PFSK-1 (cell line): ENCODE measurements at regions not wholly inside any gene's neighbourhood (a gene's known extent, or its start where the extent isn't known, plus 50 kb on each side); places are given as distances from the start of the nearest gene placed in this dataset.

Experiments used
- POLR2AphosphoS5 ChIP-seq: IDR thresholded peaks from 2 replicates; pipeline ENCODE4 v1.6.1; 2012; ENCODE audit warnings: low read depth, mild to moderate bottlenecking, control low read depth, low read length, moderate library complexity
- SIN3A ChIP-seq: IDR thresholded peaks from 2 replicates; pipeline ENCODE4 v1.6.1; 2012; ENCODE audit warnings: mild to moderate bottlenecking, low read length, moderate library complexity, borderline replicate concordance; ENCODE audit not compliant: insufficient read depth
- TAF1 ChIP-seq: IDR thresholded peaks from 2 replicates; pipeline ENCODE4 v1.6.1; 2012; ENCODE audit warnings: low read length, control low read depth, borderline replicate concordance; ENCODE audit not compliant: insufficient read depth

DNA sequence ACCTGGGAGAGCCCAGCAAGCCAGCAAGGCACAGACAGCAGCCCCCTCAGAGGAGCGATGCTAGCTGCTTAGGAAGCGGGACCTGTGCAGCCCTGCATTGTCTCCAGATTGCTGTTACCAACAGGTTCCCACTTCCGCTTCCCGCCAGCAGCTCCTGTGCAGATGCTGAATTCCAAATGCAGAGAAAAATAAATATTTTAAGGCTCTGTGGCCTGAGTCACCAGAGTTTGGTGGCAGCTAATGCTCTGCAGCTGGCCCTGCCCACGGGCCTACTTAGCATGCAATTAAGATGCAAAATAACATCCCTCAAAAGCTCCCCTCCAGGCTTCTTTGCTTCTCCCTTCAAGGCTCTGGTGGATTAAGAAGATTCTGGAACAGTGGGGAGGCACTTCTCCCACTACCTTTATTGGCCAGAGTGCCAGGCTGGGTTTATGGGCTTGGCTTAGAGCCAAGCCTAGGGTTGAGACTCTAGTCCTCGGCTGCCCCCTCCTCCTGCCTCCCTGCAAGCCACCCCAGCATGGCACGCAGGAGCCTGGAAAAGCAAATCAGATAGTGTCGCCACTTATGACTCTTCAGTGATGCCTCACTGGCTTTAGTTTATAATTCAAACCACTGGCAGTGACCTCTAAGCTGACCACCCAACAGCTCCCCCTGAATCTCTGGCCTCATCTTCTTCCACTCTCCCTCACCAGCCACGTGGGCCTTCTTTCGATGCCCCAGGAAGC, 207.1 kb upstream of the ZC3H12A start:
- TF ChIP-seq SIN3A (no peak), TAF1 (no peak), POLR2AphosphoS5 (no peak)
